ENCODE measurements at regions not wholly inside any gene's neighbourhood (a gene's known extent, or its start where the extent isn't known, plus 50 kb on each side); places are given as distances from the start of the nearest gene placed in this dataset.

DNA sequence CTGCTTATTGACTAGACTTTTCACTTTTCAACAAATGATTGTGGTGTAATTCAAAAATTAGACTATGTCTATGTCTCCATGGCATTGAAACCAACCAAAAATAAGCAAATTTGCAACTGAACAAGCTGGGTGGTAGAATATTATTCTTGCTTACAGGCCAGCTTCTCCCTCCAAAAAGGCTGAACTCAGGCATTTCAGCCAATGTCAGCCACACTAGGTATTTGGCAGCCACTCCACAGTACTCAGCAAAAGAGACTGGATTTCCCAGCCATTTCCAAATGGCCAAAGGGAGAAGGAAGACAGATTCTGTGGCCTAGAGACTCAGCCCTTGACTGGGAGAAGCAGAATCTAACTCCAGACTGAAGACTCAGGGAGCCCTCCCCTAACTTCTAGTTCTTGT lies 121.8 kb upstream of the IRX5 start:
- TF ChIP-seq EZH2phosphoT487 (IDR thresholded peaks at IDR 0.05; ENCODE audit: insufficient read depth, low read depth) (no peak), EZH2 (IDR thresholded peaks at IDR 0.05; ENCODE audit: insufficient read depth, poor library complexity, severe bottlenecking) (no peak)

Data from GM23248 (cell line).